Gastrocnemius medialis (tissue), 4 donors: ENCODE measurements at regions not wholly inside any gene's neighbourhood (a gene's known extent, or its start where the extent isn't known, plus 50 kb on each side); places are given as distances from the start of the nearest gene placed in this dataset.

Experiments
- POLR2A ChIP-seq, 2 donors: fragments of 450-650 bp; IDR thresholded peaks; one replicate each; pipeline ENCODE4 v1.6.1; 2017; ENCODE audit warnings: antibody characterized with exemption in 2 of 2, mild to moderate bottlenecking in 2 of 2, moderate library complexity in 2 of 2
- TF ChIP-seq, protein P1 (sequence below), 5 experiments: fragments of 450-650 bp in 3 of 5; fragments of 200-600 bp in 2 of 5; sonication (generic) in 2 of 5; IDR thresholded peaks in 4 of 5; conservative IDR thresholded peaks in 1 of 5; 1 replicate in 4 of 5; 2 replicates in 1 of 5; pipeline ENCODE4 v1.5.1; 2016 to 2019; ENCODE audit warnings: antibody characterized with exemption in 5 of 5, mild to moderate bottlenecking in 3 of 5, moderate library complexity in 3 of 5

DNA sequence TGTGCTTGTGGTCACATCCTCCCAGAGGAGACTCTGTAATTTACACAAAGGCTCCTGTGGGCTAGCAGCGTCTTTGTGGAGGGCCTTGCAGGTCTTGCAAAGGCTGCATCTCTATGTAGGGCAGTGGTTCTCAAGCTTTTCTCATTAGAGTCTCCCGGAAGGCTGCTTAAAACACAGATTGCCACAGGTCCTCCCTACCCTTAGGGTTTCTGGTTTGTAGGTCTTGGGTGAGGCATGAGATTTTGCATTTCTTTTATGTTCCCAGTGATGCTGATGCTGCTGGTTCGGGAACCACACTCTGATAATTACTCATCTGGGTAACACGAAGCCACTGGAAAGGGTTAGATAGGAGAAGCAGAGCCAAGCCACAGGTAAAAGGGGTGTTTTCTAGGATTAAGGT lies 151.3 kb upstream of the ZBED5 start:
- TF ChIP-seq, protein P1, sequence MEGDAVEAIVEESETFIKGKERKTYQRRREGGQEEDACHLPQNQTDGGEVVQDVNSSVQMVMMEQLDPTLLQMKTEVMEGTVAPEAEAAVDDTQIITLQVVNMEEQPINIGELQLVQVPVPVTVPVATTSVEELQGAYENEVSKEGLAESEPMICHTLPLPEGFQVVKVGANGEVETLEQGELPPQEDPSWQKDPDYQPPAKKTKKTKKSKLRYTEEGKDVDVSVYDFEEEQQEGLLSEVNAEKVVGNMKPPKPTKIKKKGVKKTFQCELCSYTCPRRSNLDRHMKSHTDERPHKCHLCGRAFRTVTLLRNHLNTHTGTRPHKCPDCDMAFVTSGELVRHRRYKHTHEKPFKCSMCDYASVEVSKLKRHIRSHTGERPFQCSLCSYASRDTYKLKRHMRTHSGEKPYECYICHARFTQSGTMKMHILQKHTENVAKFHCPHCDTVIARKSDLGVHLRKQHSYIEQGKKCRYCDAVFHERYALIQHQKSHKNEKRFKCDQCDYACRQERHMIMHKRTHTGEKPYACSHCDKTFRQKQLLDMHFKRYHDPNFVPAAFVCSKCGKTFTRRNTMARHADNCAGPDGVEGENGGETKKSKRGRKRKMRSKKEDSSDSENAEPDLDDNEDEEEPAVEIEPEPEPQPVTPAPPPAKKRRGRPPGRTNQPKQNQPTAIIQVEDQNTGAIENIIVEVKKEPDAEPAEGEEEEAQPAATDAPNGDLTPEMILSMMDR (IDR thresholded peaks at IDR 0.05 in 4 of 5, conservative IDR thresholded peaks at IDR 0.05 in 1 of 5), result no peak
- TF ChIP-seq POLR2A (IDR thresholded peaks at IDR 0.05), result no peak
